Thyroid gland (tissue), 4 donors: ENCODE measurements at regions not wholly inside any gene's neighbourhood (a gene's known extent, or its start where the extent isn't known, plus 50 kb on each side); places are given as distances from the start of the nearest gene placed in this dataset.

ENCODE experiments used
- POLR2A ChIP-seq, 2 donors: fragments of 450-650 bp; IDR thresholded peaks; one replicate each; pipeline ENCODE4 v1.6.1; 2017; ENCODE audit warnings: antibody characterized with exemption in 2 of 2, mild to moderate bottlenecking in 2 of 2, moderate library complexity in 1 of 2
- TF ChIP-seq, protein P1 (sequence below), 6 experiments: fragments of 200-600 bp in 3 of 6; fragments of 450-650 bp in 3 of 6; sonication (generic) in 3 of 6; IDR thresholded peaks; one replicate each; pipeline ENCODE4 v1.5.1; 2016 to 2019; ENCODE audit warnings: antibody characterized with exemption in 6 of 6, mild to moderate bottlenecking in 2 of 6, inconsistent platforms in 1 of 6, moderate library complexity in 1 of 6

GRCh38 chr2:13066676-13067075, 349.9 kb downstream of the TRIB2 start:
- TF ChIP-seq, protein P1, sequence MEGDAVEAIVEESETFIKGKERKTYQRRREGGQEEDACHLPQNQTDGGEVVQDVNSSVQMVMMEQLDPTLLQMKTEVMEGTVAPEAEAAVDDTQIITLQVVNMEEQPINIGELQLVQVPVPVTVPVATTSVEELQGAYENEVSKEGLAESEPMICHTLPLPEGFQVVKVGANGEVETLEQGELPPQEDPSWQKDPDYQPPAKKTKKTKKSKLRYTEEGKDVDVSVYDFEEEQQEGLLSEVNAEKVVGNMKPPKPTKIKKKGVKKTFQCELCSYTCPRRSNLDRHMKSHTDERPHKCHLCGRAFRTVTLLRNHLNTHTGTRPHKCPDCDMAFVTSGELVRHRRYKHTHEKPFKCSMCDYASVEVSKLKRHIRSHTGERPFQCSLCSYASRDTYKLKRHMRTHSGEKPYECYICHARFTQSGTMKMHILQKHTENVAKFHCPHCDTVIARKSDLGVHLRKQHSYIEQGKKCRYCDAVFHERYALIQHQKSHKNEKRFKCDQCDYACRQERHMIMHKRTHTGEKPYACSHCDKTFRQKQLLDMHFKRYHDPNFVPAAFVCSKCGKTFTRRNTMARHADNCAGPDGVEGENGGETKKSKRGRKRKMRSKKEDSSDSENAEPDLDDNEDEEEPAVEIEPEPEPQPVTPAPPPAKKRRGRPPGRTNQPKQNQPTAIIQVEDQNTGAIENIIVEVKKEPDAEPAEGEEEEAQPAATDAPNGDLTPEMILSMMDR (IDR thresholded peaks at IDR 0.05) = no peak
- no peak for TF ChIP-seq POLR2A (IDR thresholded peaks at IDR 0.05)
